Brain microvascular endothelial cell (primary cell): ENCODE measurements at regions not wholly inside any gene's neighbourhood (a gene's known extent, or its start where the extent isn't known, plus 50 kb on each side); places are given as distances from the start of the nearest gene placed in this dataset.

ENCODE experiments used
- DNase-seq: peaks from one replicate; pipeline ENCODE4 v3.0.0-alpha.2; 2020
- H3K27ac ChIP-seq: fragments of 250-450 bp; sonication (Bioruptor Pico); 2 replicates; pipeline ENCODE4 v1.5.1; 2020; ENCODE audit warnings: mild to moderate bottlenecking, moderate library complexity
- H3K27me3 ChIP-seq: fragments of 250-450 bp; sonication (Bioruptor Pico); replicated peaks from 2 replicates; pipeline ENCODE4 v1.5.1; 2020; ENCODE audit warnings: mild to moderate bottlenecking
- H3K36me3 ChIP-seq: fragments of 250-450 bp; sonication (Bioruptor Pico); replicated peaks from 2 replicates; pipeline ENCODE4 v1.5.1; 2020; ENCODE audit warnings: mild to moderate bottlenecking
- H3K4me3 ChIP-seq: 2 replicates; pipeline ENCODE4 v1.5.1; 2011; ENCODE audit warnings: low read depth, mild to moderate bottlenecking, control low read depth, low read length, moderate library complexity
- in situ Hi-C: cut with HindIII; loops from 2 replicates; pipeline ENCODE4 v1.10.0; 2017; ENCODE audit warnings: low sequenced_read_pairs, low pct_ligation_motif_present
- TF ChIP-seq, protein P1 (sequence below): IDR thresholded peaks from 2 replicates; pipeline ENCODE4 v1.5.1; 2011; ENCODE audit warnings: low read depth, mild to moderate bottlenecking, moderate library complexity, low read length, control low read depth, inconsistent platforms; ENCODE audit errors: missing control alignments

DNA sequence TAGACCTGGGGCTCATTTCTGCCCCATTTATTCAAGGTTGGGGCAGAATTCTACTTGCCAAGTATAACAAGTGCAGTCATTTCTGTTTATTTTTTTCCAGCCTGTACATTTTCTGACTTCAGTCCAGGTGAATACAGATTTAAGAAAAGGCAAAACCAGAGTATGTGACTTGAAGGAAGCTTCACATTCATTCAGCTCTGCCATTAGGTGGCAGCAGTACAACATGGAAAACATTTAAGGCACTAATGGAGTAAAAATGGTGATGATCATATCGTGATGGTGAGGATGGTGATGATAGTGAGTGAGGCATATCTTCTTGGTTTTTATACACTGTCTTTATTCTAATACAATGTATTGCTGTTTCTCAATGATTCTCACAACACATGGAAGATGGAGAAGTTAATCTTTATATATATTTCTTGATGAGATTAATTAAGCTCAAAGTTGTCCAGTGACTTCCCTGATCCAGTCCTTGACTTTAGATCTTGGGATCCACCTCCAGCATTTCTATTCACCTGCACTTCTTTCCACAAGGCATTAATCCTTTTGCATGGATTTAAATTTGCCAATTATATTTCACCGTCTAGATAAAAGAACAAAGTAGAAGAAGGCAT is 176.7 kb upstream of the SEL1L start:
- no peaks in the 10 kb centered on the region for H3K36me3 ChIP-seq
- TF ChIP-seq, protein P1, sequence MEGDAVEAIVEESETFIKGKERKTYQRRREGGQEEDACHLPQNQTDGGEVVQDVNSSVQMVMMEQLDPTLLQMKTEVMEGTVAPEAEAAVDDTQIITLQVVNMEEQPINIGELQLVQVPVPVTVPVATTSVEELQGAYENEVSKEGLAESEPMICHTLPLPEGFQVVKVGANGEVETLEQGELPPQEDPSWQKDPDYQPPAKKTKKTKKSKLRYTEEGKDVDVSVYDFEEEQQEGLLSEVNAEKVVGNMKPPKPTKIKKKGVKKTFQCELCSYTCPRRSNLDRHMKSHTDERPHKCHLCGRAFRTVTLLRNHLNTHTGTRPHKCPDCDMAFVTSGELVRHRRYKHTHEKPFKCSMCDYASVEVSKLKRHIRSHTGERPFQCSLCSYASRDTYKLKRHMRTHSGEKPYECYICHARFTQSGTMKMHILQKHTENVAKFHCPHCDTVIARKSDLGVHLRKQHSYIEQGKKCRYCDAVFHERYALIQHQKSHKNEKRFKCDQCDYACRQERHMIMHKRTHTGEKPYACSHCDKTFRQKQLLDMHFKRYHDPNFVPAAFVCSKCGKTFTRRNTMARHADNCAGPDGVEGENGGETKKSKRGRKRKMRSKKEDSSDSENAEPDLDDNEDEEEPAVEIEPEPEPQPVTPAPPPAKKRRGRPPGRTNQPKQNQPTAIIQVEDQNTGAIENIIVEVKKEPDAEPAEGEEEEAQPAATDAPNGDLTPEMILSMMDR: peak; percentile 20
- H3K27me3 ChIP-seq: no peaks in the 10 kb centered on the region
- H3K4me3 ChIP-seq: no peak overlapping the region
- no peak for DNase-seq
- no peak overlapping the region for H3K27ac ChIP-seq
- in situ Hi-C loops: no loop called here

DNA sequence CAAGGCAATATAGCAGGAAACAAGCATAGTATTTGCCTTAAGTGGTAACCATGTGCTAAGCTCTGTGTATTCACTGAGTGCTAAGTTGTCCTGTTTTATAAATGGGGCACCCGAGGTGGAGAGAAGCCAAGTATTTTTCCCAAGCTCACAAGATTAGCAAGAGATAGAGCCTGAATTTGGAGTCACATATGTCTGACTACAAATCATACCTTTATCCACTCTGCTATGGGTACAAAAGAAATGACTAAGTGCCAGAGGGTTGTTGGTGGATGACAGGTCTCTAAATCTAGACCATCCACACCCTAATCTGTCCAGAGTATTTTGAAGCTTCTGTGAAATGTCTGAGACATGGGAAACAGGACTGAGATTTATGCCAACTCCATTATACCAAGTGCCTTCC is 182.1 kb upstream of the SEL1L start:
- in situ Hi-C loops: no loop called here
- no peak overlapping the region for H3K27ac ChIP-seq
- H3K27me3 ChIP-seq: no peaks in the 10 kb centered on the region
- no peak overlapping the region for H3K4me3 ChIP-seq
- H3K36me3 ChIP-seq: no peaks in the 10 kb centered on the region
- TF ChIP-seq, protein P1: no peak
- DNase-seq: no peak

DNA sequence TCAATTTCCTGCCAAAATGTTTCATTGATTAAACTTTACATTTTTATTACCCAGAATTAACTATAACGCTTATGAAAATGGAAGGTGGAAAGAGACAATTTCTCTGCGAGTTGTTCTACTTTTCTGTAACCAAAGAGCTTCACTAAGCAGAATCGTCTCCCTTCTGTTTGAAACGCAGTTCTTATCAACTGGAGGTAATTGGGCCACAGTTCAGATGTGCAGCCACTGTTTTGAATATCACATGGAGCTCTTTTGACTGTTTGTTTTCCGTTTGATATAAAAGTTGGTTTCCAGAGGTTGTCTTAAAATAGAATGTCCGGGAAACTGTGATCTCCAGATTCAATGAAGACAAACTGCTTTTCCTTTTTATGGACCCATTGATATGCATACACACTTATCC is 183.3 kb upstream of the SEL1L start:
- in situ Hi-C loops: no loop called here
- H3K4me3 ChIP-seq: no peak overlapping the region
- H3K27me3 ChIP-seq: no peaks in the 10 kb centered on the region
- no peaks in the 10 kb centered on the region for H3K36me3 ChIP-seq
- DNase-seq: no peak
- TF ChIP-seq, protein P1: no peak
- H3K27ac ChIP-seq: no peak overlapping the region

DNA sequence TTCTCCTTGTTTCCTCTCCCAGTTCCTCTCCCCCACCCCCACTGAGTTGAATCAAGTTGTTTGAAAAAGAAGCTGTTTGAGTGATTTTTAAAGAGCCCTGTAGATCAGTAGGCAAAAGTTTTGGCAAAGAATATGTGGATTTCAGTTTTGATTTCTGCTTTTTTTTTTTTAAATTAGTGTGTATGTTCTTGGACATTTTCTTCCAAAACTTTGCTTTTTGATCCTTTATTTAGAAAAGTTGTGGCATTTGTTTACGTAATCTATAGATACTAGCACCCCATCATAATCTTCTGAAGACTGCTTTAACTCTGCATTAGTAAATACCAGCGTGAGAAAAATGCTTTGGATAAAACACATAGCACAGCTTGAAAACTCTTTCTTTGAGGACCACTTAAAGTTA is 190.3 kb upstream of the SEL1L start:
- no peak for DNase-seq
- Histone ChIP-seq H3K36me3 (no peaks in the 10 kb centered on the region), H3K27me3 (no peaks in the 10 kb centered on the region), H3K4me3 (no peak overlapping the region), H3K27ac (no peak overlapping the region)
- in situ Hi-C loops: no loop called here
- TF ChIP-seq, protein P1: no peak

DNA sequence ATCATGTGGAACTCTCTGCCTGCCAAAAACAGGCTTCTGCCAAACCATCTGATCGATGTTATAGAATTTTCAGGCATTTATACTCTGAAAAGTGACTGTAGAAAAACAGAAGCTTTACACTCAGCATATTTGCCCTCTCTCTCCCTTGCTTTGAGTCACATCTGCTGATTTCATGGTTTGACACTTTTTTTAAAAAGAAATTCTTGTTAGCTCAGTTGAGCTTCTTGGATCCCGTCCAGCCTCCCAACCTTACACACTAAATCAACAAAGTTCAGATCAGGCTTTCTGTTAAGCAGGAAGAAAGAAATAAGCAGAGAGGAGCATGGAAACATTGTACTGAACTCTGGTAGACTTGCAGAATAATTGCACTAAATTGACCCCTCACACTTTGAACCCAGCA is 193.6 kb upstream of the SEL1L start:
- H3K27me3 ChIP-seq: no peaks in the 10 kb centered on the region
- H3K4me3 ChIP-seq: no peak overlapping the region
- in situ Hi-C loops: no loop called here
- H3K27ac ChIP-seq: no peak overlapping the region
- DNase-seq: no peak
- TF ChIP-seq, protein P1: no peak
- H3K36me3 ChIP-seq: no peaks in the 10 kb centered on the region

DNA sequence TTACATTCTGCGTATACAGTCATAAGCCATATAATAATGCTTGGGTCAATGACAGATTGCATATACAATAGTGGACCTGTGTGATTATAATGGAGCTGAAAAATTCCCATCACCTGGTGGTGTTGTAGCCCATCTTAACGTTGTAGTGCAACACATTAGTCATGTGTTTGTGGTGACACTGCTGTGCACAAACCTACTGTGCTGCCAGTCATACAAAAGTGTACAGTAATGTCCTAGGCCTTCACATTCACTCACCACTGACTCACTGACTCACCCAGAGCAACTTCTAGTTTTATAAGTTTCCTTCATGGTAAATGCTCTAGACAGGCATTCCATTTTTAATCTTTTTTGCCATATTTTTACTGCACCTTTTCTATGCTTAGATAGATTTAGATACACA is 194.8 kb upstream of the SEL1L start:
- TF ChIP-seq, protein P1: no peak
- in situ Hi-C loops: no loop called here
- Histone ChIP-seq H3K27ac (no peak overlapping the region), H3K36me3 (no peaks in the 10 kb centered on the region), H3K4me3 (no peak overlapping the region), H3K27me3 (no peaks in the 10 kb centered on the region)
- no peak for DNase-seq
